Activated T-cell treated with anti-CD3 and anti-CD28 coated beads, Interleukin-2, amount 50 U/mL, for 1 hour (primary cell): ENCODE measurements at regions not wholly inside any gene's neighbourhood (a gene's known extent, or its start where the extent isn't known, plus 50 kb on each side); places are given as distances from the start of the nearest gene placed in this dataset.
"Not testable (repeated sequence)": the region's sequence is repeated elsewhere in the genome, so short reads cannot be mapped to it uniquely, and the experiment has no call there.

Source experiments
- DNase-seq: peaks from one replicate; pipeline ENCODE4 v3.0.0-alpha.2; 2020

DNA sequence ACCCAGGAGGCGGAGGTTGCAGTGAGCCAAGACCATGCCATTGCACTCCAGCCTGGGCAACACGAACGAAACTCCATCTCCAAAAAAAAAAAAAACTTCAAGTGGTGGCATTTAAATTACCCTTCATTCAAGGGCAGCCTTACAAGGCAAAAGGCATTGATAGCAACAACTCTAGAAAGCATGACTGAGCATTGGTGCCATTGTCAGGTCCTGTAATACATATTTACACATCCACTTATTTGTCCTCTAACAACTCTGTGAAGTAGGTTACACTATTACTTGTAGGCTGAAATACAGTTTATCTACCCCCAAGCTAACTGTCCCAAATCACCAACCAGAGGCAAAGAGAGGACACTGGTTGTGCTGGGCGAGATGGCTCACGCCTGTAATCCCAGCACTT is 52.7 kb upstream of the LARP1 start:
- DNase-seq = no peak

DNA sequence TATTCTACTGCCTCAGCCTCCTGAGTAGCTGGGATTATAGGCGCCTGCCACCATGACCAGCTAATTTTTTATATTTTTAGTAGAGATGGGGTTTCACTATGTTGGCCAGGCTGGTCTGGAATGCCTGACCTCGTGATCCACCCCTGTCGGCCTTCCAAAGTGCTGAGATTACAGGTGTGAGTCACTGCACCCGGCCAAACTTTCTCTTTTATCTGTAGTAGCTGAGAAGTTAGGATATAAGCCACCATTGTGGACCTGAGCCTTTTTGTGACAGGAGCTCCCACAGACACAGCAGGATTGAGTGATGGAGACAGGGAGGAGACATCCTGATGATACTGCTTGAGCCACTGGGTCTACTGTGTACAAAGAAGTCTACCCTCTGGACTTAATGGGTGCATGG is 53.5 kb upstream of the LARP1 start:
- DNase-seq = not testable (repeated sequence)

DNA sequence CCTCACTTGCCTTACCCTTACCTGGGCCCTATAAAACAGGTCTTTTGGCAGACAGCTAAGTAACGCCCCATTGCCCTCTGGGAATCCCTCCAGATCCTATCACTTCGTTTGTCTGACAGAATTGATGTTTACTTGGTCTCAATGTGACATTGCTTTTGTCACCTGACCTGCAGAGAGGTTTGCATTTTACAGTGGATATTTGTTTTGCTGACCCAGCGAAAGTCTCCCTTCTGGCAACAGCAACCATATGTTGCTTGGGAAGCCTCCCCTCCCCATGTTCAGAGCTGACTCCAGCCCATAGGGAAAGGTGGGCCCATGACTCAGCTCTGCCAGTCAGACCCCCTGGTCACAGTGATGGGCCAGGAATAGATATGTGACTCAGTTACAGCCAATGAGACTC is 54.0 kb upstream of the LARP1 start:
- DNase-seq = no peak

DNA sequence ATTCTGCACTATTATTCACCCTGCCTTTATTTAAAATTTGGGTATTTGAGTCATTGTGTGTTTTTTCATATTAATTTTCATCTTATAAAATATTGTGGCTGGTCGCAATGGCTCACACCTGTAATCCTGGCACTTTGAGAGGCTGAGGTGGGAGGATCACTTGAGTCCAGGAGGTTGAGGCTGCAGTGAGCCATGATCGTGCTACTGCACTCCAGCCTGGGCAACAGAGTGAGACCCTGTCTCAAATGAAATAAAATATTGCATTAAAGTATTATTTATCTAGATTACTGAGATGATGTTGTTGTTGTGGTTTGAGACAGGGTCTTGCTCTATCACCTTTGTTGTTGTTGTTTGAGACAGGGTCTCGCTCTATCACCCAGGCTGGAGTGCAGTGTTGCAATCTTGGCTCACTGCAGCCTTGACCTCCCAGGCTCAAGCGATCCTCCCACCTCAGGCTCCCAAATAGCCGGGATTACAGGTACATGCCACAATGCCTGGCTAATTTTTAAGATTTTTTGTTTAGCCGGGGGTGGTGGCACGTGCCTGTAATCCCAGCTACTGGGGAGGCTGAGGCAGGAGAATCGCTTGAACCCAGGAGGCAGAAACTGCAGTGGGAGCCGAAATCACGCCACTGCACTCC is 54.8 kb upstream of the LARP1 start:
- not testable (repeated sequence) for DNase-seq

DNA sequence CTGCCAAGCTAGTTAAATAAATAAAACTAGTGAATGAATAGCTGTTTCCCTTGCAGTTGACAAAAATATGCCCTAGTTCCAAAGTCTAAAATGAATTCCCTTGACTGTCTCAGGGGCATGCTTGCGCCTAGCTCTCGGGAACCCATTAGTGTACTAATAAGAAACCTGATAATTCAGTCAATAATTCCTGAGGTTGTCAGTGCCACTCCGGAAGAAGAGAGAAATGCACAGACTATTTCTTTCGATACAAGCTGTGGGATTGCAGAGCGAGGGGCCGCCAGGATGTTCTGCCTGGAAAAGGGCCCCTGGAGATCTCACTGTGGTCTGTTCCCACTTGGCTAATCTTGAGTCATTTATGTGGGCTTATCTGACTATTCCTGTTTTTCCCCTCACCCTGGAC is 56.4 kb upstream of the LARP1 start:
- DNase-seq = no peak

DNA sequence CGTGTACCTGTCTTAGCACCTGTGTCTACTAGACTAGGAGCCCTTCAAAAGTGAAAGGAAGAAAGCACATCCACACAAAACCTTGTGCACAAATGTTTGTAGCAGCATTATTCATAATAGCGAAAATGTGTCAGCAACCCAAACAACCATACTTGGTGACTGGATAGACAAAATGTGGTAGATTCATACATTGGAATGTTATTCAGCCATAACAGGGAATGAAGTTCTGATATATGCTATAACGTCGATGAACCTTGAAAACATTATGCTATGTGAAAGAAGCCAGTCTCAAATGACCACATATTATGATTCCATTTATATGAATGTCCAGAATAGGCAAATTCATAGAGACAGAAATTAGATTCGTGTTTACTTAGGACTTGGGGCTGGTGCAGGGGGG is 57.8 kb upstream of the LARP1 start:
- DNase-seq = no peak

DNA sequence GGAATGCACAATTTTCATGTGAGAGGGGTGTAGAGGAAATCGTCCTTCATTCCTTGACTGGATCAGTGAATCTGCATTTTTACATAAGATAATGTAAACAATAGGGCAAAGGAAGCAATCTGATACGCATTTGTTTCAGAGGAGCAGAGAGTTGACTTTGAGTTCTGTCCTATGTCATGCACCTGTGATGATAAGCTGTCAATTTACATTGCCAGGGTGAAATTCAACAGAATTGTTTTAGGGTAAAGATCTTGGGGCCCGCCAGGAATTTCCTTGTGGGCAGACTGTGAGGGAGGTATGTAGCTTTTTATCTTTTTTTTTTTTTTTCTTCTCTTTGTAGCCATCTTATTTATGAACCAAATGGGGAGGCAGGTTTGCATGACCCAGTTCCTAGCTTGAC is 58.3 kb upstream of the LARP1 start:
- no peak for DNase-seq

DNA sequence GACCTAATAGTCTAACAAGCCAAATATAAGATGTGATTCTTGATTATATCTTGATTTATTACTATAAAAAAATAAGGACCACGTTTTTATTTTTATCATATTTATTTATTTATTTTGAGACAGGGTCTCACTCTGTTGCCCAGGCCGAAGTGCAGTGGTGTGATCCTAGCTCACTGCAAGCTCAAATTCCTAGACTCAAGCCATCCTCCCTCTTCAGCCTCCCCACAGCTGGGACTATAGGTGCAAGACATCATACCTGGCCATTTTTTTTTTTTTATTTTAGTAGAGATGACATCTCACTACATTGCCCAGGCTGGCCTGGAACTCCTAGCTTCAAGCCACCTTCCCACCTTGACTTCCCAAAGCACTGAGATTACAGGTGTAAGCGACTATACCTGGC is 61.0 kb upstream of the LARP1 start:
- no peak for DNase-seq

DNA sequence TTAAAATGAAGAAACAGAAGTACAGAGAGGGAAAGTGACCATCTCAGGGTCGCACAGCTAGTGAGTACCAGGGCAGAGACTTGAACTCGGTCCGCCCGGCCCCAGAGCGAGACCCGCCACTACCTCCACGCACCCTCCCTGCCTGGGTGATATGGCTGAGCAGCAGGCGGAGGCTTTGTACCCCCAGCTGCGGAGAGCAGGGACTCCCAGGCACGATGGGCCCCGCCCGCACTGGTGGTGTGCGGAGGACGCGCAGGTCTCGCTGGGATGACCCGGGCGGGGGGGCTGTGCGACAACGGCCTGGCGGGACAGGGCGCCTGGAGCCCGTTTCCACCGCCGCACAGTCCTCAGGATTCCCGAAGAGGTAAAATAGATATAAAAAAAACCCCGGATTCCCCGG is 64.7 kb upstream of the LARP1 start:
- no peak for DNase-seq

DNA sequence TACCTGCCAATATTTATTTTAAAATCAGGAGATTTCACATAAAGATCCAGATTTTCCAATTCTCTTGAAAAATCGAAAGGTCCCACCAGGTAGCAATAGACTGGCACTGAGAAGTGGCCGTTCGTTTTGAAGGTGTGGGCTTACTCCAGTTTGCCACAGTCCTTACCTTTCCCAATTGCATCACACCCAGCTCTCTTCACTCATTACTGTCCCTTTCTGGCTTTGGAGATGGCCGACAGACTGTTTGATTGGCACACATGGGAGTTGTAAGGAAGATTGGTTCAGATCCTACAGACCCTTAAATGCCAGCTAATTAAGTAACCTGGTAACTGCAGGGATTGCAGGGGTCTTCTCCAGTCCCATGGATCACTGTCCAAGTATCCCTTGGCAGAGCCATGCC is 68.7 kb upstream of the LARP1 start:
- DNase-seq = no peak

DNA sequence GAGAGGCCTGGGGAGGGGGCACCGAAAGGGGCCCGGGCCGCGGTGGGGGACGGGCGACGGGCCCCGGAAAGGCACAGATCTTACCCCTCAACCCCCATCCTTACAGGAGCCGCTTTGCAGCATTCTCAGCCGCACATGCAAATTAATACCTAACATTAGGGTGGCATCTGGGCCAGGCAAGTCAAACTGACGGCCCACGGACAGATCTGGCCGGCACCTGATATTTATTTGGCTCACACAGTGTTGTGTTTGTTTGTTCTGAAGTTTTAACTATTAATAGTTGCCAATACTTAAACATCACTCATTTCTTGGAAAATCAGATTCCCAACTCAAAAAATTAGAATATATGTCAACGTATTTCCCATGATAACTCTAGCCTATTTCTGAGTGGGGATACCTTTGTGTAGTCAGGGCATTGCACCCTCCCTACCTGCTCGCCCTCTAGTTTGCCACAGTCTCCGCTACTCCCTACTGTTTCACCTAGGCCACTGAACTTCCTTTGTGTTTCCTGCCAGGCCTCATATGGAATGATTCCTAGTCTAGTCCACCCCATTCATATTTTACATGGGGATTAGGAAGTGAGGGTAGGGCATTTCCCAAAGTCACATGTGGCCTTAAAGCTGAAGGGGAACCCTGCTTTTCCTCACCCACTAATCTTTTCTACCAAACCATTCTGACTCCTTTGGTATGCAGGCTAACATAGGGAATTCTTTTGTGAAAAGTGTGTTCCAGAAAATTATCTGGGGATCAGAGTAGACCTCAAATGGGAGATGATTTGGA is 71.9 kb upstream of the LARP1 start:
- DNase-seq = no peak

DNA sequence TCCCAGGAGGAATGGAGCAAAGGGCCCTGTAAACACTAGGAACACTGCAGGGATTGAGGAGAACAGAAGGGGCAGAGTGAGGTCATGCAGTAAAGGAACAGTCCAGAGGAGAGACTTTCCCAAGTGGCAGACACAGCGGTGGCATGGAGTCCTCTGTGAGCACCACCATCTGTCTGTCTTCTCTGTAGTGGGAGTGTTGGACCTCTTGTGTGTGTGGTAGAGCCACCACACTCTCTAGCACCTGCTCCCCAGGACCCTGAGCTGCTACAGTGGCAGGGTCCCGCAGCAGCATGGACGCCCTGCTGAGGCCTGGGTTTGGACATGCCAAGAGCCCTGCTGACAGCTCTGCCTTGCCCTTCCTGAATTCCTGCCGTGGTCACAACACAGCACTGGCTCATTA is 75.7 kb upstream of the LARP1 start:
- no peak for DNase-seq

DNA sequence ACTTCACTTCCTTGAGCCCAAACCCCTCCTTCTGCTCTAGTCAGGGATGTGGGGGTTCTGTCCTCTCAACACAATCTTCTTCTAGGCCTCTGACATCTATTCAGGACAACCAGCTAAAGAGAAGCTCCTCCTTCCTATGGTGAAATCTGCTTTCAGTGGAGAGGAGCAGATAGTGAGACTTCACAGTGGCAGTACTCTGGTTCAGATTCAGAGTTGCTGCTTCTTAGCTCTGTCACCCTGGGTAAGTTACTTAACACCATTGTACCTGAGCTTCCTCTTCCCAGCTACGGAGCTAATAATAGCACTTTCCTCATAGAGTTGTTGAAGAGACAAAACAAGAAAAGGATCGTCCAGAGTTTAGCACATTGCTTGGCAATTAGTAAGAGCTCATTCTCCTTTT is 77.3 kb upstream of the LARP1 start:
- DNase-seq = no peak

DNA sequence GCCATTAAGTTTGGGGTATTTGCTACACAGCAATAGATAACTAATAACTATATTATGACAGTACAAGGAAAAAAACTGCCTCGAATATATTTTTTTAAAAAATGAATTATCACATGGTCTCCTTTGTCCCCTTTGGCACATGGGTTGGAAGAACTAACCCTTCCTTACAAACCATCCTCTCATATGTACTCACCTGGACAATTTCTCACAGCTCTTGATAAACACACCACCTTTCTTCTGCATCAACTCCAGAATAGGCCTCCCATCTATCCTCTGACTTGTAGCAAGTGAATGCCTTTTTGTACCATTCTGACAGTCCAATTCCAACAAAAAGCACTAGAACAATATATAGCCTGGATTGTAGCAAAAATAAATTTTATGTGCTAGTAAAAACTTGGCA is 78.7 kb upstream of the LARP1 start:
- DNase-seq = no peak

DNA sequence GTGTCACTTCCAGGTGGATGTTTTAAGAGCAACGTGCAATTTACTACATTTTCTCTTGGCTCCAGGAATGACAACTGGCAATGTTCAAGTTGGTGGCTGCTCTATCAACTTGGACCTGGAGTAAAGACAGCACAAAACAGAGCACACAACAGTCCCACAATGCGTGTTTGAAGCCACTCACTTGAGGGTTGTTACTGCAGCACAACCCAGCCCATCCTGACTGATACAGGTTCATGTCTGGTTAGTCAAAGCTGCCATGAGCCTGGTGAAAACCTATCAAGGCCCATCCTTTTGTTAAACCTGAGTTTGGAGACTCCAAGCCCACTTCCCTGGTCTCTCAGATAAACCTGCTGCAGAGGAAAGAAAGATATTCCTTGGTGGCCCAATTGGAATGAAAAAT is 81.1 kb upstream of the LARP1 start:
- no peak for DNase-seq

DNA sequence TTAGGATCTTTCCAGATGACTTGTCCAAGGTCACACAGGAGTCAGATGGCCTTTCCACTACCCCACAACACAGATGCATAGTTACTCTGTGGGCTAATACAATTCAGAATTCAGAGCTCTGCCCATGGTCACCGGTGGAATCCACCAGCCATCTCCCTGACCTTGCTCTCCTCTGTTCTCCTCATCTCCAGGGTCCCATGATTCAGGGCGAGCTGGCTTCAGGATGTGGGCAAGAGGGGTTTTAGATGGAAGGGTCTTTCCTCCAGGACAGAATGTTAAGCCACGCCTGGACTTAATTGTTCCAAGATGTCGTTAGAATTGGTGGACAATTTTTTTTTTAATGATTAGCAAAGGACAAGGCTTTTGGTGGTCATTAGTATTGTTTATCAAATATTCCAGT is 81.7 kb upstream of the LARP1 start:
- no peak for DNase-seq

DNA sequence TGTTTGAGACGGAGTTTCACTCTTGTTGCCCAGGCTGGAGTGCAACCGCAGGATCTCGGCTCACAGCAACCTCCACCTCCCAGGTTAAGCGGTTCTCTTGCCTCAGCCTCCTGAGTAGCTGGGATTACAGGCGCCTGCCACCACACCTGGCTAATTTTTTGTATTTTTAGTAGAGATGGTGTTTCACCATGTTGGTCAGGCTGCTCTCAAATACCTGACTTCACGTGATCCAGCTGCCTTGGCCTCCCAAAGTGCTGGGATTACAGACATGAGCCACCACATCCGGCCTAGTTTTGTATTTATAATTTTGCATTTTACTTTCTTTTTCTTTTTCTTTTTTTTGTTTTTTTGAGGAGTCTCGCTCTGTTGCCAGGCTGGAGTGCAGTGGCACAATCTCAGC is 85.3 kb upstream of the LARP1 start:
- DNase-seq = not testable (repeated sequence)

DNA sequence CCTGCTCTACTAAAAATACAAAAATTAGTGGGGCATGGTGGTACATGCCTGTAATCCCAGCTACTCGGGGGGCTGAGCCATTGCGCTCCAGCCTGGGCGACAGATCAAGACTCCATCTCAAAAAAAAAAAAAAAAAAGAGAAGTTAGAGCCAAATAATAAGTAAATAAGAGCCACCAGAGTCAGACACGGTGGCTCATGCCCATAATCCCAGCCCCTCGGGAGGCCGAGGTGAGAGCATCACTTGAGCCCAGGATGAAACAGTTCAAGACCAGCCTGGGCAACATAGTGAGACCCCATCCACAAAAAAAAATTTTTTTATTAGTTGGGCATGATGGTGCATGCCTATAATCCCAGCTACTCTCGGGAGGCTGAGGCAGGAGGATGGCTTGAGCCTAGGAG is 85.8 kb upstream of the LARP1 start:
- no peak for DNase-seq

DNA sequence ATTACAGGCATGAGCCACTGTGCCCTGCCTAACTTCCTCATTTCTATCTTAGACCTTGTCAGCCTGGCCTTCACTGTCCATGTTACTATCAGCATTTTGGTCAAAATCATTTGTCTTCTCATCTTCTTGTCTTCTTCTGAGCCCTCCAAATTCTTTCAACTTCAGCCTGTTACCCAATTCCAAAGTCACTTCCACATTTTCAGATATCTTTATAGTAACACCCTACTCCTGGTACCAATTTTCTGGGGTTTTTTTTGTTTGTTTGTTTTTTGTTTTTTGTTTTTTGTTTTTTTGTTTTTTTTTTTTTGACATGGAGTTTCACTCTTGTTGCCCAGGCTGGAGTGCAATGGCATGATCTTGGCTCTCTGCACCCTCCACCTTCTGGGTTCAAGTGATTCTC is 90.3 kb upstream of the LARP1 start:
- DNase-seq = no peak

DNA sequence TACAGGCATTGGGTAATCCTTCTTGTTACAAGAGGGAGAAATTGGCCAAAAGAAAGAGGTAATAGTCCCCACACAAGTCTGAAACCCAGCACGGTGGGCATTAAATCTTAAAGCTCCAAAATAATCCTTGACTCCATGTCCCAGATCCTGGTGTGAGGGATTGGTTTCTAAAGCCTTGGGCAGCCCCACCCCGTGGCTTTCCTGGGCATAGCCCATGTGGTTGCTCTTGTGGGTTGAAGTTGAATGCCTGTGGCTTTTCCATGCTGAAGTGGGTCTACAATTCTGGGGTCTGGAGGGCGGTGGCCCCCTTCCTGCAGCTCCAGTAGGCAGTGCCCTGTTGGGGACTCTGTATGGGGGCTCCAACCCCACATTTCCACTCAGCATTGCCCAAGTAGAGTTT is 91.8 kb upstream of the LARP1 start:
- no peak for DNase-seq

DNA sequence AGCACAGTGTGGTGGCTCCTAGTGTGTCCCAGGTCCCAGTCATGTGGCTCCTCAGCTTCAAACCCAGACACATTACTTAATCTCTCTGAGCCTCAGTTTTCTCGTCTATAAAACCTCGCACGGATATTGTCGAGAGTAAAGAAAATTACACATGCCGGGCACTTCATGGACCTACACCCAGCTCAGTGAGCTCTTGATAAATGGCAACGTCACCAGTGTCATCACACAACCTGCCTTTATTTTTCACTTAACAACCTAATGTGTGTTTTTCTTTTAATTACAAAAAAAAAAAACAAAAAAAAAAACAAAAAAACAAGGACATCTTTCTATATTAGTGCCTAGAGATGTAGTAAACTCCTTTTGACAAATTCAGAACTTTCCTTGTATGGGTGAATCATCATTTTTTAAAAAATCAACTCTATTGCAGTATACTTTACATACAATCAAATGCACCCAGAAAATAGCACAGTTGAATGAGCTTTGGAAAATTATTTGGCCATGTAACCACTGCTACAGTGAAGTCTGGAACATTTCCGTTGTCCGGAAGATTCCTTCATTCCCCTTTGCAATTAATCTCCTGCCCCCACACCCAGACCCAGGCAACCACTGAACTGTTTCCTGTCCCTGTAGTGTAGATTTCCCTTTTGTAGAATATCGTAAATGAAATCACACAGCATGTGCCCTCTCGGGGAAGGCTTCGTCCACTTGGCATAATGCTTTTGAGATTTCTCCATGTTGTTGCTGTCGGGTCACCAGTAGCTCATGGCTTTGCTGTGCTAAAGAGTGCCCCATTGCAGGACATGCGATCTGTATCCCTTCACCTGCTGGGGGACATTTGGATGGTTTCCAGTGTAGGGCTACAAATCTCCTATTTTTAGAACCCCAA is 100.4 kb upstream of the LARP1 start:
- DNase-seq = no peak

DNA sequence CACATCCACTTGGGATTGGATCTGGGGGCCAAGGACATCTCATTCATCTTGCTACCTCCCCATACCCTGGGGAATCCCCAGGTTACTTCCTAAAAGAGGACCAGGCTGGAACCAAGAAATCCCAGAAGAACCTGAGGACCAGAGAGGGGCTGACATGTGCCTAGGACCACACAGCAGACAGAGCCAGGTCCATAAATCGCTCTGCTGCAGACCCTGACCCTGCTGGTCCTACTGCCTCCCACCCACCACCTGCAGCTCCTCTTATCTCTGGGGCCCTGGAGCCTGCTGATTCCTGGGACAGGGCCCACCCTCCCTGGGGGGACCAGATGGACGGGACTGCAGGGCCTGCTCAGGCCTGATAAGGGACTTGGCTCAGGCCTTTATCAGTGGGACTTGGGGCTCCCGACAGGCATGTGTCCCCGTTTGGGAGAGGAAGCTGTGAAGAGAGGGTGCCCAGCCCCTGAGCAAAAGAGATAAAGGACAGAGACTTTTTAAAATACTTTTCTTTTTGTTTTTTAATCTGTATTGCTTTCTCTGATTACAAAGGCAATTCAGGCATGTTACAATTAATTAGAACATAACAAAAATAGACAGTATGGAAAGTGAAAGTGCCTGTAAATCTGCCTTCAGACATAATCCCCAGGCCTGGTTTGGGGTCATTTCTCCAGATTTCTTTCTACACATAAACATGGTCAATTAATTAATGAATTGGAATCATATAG is 101.3 kb upstream of the LARP1 start:
- DNase-seq = no peak

DNA sequence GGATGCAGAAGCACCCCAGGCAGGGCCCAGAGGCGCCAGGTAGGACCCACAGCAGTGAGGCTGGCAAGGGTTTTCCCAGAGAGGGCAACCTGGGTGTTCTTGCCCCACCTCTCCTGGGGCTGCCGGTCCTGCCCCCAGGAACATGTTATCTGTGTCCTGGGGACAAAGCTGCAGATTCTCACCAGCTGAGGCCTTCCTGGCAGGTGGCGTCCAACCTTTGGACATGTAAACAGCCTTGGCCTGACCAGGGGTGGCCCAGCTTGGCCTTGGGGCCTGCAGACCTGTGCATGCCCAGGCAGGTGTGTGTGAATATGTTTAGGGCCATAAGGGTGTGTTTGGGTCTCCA is 101.8 kb upstream of the LARP1 start:
- no peak for DNase-seq
